ENCODE measurements at regions not wholly inside any gene's neighbourhood (a gene's known extent, or its start where the extent isn't known, plus 50 kb on each side); places are given as distances from the start of the nearest gene placed in this dataset.

- no peak for TF ChIP-seq CTCF (IDR thresholded peaks at IDR 0.05)
- no peak for TF ChIP-seq POLR2A (IDR thresholded peaks at IDR 0.05)
Observed at GRCh38 chr3:127411083-127411727, 123.4 kb upstream of the PRR20G start.

All from uterus (tissue), 2 donors.